ENCODE measurements at regions not wholly inside any gene's neighbourhood (a gene's known extent, or its start where the extent isn't known, plus 50 kb on each side); places are given as distances from the start of the nearest gene placed in this dataset.

- H3K9me3 Mint-ChIP-seq = peaks cover 13% of the 10 kb centered on the region
- ATAC-seq (replicated peaks; ENCODE audit: extremely low read depth, poor library complexity, severe bottlenecking) (no peak), DNase-seq (ENCODE audit: low spot score in 2 of 2) (no peak)
- H3K4me1 Mint-ChIP-seq = no peaks in the 10 kb centered on the region
- no peaks in the 10 kb centered on the region for H3K27me3 Mint-ChIP-seq
- no peak overlapping the region for H3K27ac Mint-ChIP-seq (ENCODE audit: low read depth)
- H3K36me3 Mint-ChIP-seq (ENCODE audit: insufficient read depth) = no peaks in the 10 kb centered on the region
- H3K4me3 Mint-ChIP-seq = no peak overlapping the region
These were observed 473.0 kb upstream of the ADGRL2 start for GRCh38 chr1:81327743-81328142.

DNA sequence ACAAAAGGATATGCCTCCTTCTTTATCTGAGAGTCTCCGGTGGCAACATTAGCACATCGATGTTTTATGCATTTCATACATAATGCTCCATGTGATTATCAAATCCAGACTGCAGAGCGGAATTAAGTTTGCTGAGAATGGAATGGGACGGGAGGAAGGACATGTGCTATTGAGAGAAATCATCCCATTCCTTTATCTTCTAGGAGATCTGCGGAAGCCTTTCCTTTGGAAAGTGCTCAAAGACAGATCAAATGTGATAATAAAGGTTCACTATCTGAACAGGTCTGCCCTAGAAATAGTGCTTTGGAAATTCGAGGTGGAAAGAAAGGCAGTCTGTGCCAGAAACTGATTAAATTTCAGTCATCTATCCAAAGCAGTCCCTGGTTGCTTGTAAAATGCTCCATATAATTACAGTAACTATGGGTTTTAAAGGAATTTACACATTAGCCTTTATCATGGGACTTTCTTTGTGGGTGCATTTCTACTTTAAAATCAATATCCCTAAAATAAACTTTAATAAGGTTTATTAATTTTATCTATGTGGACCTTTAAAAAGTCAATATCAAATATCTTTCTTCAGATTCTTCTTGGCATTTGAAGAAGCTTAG is 473.5 kb upstream of the ADGRL2 start:
- H3K4me3 Mint-ChIP-seq = no peak overlapping the region
- ATAC-seq (replicated peaks; ENCODE audit: extremely low read depth, poor library complexity, severe bottlenecking) (no peak), DNase-seq (ENCODE audit: low spot score in 2 of 2) (no peak)
- peaks cover 13% of the 10 kb centered on the region for H3K9me3 Mint-ChIP-seq
- H3K27me3 Mint-ChIP-seq = no peaks in the 10 kb centered on the region
- no peaks in the 10 kb centered on the region for H3K4me1 Mint-ChIP-seq
- H3K27ac Mint-ChIP-seq (ENCODE audit: low read depth) = no peak overlapping the region
- H3K36me3 Mint-ChIP-seq (ENCODE audit: insufficient read depth) = no peaks in the 10 kb centered on the region

DNA sequence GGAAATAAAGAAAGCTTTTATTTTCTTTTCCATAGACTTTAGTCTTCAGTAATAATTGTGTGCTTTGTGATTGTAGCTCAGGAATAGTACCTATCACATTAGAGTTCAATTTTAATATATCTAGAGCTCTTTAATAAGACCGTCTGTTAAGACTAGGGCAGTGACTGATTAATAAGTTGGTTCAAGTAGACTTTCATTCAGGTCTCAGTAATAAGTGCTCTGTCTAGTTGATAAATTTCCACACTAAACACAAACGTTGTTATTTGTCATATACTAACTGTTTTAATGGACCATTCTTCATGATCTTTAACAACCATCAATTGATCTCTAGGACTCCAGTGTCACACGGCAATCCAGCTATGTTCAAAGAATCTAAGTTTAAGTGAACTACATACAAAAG is 474.5 kb upstream of the ADGRL2 start:
- Mint-ChIP-seq H3K4me1 (no peaks in the 10 kb centered on the region), H3K36me3 (ENCODE audit: insufficient read depth) (no peaks in the 10 kb centered on the region), H3K27ac (ENCODE audit: low read depth) (no peak overlapping the region), H3K4me3 (no peak overlapping the region), H3K27me3 (no peaks in the 10 kb centered on the region), H3K9me3 (peaks cover 13% of the 10 kb centered on the region)
- no peak for DNase-seq (ENCODE audit: low spot score in 2 of 2)
- ATAC-seq (replicated peaks; ENCODE audit: extremely low read depth, poor library complexity, severe bottlenecking) = no peak

GRCh38 chr1:81325397-81325796 is 475.3 kb upstream of the ADGRL2 start:
- Mint-ChIP-seq H3K27ac (ENCODE audit: low read depth) (no peak overlapping the region), H3K4me1 (no peaks in the 10 kb centered on the region), H3K9me3 (peaks cover 13% of the 10 kb centered on the region), H3K27me3 (no peaks in the 10 kb centered on the region), H3K4me3 (no peak overlapping the region), H3K36me3 (ENCODE audit: insufficient read depth) (no peaks in the 10 kb centered on the region)
- no peak for ATAC-seq (replicated peaks; ENCODE audit: extremely low read depth, poor library complexity, severe bottlenecking)
- no peak for DNase-seq (ENCODE audit: low spot score in 2 of 2)

- Mint-ChIP-seq H3K27me3 (no peaks in the 10 kb centered on the region), H3K27ac (ENCODE audit: low read depth) (no peak overlapping the region), H3K36me3 (ENCODE audit: insufficient read depth) (no peaks in the 10 kb centered on the region), H3K9me3 (peaks cover 19% of the 10 kb centered on the region), H3K4me3 (no peak overlapping the region), H3K4me1 (no peaks in the 10 kb centered on the region)
- DNase-seq (ENCODE audit: low spot score in 2 of 2) (no peak), ATAC-seq (replicated peaks; ENCODE audit: extremely low read depth, poor library complexity, severe bottlenecking) (no peak)
These were observed 476.9 kb upstream of the ADGRL2 start for GRCh38 chr1:81323862-81324261.

DNA sequence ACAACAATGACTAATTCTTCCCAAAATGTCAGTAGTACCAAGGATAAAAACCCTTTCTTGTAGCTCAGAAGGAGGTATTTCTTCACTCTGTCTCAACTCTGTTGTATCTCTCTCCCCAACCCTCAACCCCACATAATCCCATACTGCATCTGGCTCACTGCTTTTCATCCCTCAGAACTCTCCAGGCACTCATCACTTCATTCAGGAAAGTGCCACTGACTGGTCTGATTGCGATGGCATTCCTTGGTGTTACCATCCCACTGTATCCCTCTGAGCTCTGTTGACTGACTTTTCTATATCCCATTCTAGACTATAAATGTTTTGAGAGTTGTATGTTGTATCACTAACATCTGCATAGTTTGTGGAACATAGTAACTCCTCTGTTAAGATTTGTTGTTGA is 483.5 kb upstream of the ADGRL2 start:
- ATAC-seq (replicated peaks; ENCODE audit: extremely low read depth, poor library complexity, severe bottlenecking) (no peak), DNase-seq (ENCODE audit: low spot score in 2 of 2) (no peak)
- no peaks in the 10 kb centered on the region for H3K4me1 Mint-ChIP-seq
- H3K9me3 Mint-ChIP-seq = peaks cover 10% of the 10 kb centered on the region
- H3K36me3 Mint-ChIP-seq (ENCODE audit: insufficient read depth) = no peaks in the 10 kb centered on the region
- H3K27me3 Mint-ChIP-seq = no peaks in the 10 kb centered on the region
- H3K4me3 Mint-ChIP-seq = no peak overlapping the region
- no peak overlapping the region for H3K27ac Mint-ChIP-seq (ENCODE audit: low read depth)

DNA sequence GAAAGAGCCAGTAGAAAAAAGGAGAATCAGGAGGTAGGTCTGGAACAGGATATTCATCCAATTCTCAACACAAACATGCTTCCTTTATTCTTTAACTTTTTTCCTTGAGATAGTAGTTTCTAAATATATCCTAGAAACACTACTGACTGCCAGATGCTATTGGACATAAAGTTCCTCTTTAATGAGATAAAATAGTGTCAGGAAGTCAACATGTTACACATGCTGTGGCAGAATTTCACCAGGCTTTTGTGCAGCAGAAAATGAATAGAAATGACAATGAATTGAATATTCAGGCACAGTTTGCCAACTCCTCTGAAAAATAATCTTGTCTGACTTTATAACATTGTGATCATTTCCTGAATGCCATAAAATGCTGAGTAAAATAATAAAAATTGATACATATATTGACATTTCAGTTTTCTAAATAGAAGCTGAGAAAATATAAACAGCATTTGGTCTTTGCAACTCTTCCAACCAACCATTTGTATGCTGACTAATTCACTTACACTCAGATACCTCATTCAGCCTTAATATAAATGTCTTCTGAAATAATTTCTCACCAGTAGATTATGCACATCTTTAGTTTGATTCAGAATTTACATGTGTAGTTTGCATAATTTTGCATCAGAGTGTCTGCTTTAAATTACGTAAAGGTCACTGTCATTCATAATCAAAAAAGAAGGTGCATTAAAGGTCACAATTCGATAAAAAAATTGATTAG is 486.1 kb upstream of the ADGRL2 start:
- no peak for DNase-seq (ENCODE audit: low spot score in 2 of 2)
- ATAC-seq (replicated peaks; ENCODE audit: extremely low read depth, poor library complexity, severe bottlenecking) = no peak
- H3K4me1 Mint-ChIP-seq = no peaks in the 10 kb centered on the region
- H3K27ac Mint-ChIP-seq (ENCODE audit: low read depth) = no peak overlapping the region
- H3K27me3 Mint-ChIP-seq = no peaks in the 10 kb centered on the region
- peaks cover 4% of the 10 kb centered on the region for H3K9me3 Mint-ChIP-seq
- no peaks in the 10 kb centered on the region for H3K36me3 Mint-ChIP-seq (ENCODE audit: insufficient read depth)
- H3K4me3 Mint-ChIP-seq = no peak overlapping the region

DNA sequence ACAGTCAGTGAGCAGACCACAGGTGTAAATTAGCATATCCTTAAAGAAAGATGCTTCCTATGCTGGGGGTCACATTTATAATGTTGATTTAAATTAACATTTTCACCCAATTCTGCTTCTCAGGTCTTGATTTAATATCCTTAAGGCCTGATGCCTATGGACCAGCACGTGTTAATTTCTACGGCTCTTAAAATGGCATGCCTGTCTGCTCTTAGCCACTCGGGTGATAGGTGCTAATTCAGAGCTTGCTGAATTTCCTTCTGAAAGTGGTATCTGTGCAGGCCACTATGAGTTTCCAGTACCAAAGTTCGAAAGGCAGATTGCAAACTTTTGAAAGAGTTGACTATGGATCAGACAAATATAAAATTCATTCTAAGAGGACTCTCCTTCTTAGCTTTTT is 487.4 kb upstream of the ADGRL2 start:
- DNase-seq (ENCODE audit: low spot score in 2 of 2) (no peak), ATAC-seq (replicated peaks; ENCODE audit: extremely low read depth, poor library complexity, severe bottlenecking) (no peak)

GRCh38 chr1:81312272-81312754 is 488.4 kb upstream of the ADGRL2 start:
- Mint-ChIP-seq H3K27ac (ENCODE audit: low read depth) (no peak overlapping the region), H3K9me3 (peaks cover 2% of the 10 kb centered on the region), H3K4me1 (no peaks in the 10 kb centered on the region), H3K27me3 (no peaks in the 10 kb centered on the region), H3K36me3 (ENCODE audit: insufficient read depth) (no peaks in the 10 kb centered on the region), H3K4me3 (no peak overlapping the region)
- ATAC-seq (replicated peaks; ENCODE audit: extremely low read depth, poor library complexity, severe bottlenecking) (no peak), DNase-seq (ENCODE audit: low spot score in 2 of 2) (no peak)

More for the DNA sequence above, 487.4 kb upstream of the ADGRL2 start:
- no peaks in the 10 kb centered on the region for H3K4me1 Mint-ChIP-seq
- no peak overlapping the region for H3K27ac Mint-ChIP-seq (ENCODE audit: low read depth)
- no peaks in the 10 kb centered on the region for H3K36me3 Mint-ChIP-seq (ENCODE audit: insufficient read depth)
- H3K9me3 Mint-ChIP-seq = peaks cover 4% of the 10 kb centered on the region
- no peaks in the 10 kb centered on the region for H3K27me3 Mint-ChIP-seq
- H3K4me3 Mint-ChIP-seq = no peak overlapping the region

DNA sequence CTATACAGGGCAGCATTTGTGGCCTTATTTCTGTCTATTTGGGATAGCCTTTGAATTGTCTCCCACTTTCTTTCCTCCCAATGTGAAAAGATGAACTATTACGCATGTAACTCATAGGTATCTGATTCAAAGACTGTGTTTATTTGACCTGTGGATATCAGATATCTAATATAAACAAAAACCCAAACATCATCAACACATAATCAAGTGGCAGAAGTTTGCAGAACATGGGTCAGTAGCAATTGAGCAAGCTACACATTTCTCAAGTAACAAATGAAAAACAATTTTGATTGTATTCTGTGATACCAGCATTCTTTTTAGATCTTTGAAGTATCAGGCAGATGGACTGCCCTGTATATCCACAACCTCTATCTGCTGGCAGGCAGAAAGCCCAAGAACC is 490.5 kb upstream of the ADGRL2 start:
- Mint-ChIP-seq H3K27me3 (no peaks in the 10 kb centered on the region), H3K9me3 (no peaks in the 10 kb centered on the region), H3K4me3 (no peak overlapping the region), H3K27ac (ENCODE audit: low read depth) (no peak overlapping the region), H3K4me1 (no peaks in the 10 kb centered on the region), H3K36me3 (ENCODE audit: insufficient read depth) (no peaks in the 10 kb centered on the region)
- ATAC-seq (replicated peaks; ENCODE audit: extremely low read depth, poor library complexity, severe bottlenecking) (no peak), DNase-seq (ENCODE audit: low spot score in 2 of 2) (no peak)

DNA sequence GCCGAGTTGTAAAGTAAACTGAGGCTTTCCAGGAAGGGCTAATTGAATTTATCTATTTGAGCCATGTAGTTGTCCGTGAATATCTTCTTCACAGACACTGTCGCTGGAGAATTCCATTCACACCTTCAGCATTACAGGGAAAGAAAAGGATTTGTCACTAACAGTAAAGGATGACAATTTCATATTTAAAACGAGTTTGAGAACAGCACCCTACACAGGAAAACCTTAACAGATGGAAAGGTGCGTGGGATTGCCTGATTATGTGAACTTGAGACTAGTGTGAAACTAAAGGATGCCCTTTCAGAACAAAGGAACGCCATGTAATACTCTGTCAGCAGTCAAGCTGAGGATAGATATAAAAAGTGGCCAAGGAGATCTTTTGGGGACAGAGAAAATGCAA is 492.5 kb upstream of the ADGRL2 start:
- Mint-ChIP-seq H3K4me1 (no peaks in the 10 kb centered on the region), H3K27me3 (no peaks in the 10 kb centered on the region), H3K36me3 (ENCODE audit: insufficient read depth) (no peaks in the 10 kb centered on the region), H3K27ac (ENCODE audit: low read depth) (no peak overlapping the region), H3K4me3 (no peak overlapping the region), H3K9me3 (peaks cover 6% of the 10 kb centered on the region)
- DNase-seq (ENCODE audit: low spot score in 2 of 2) (no peak), ATAC-seq (replicated peaks; ENCODE audit: extremely low read depth, poor library complexity, severe bottlenecking) (no peak)

GRCh38 chr1:81307786-81308185 is 492.9 kb upstream of the ADGRL2 start:
- H3K27ac Mint-ChIP-seq (ENCODE audit: low read depth) = no peak overlapping the region
- H3K4me1 Mint-ChIP-seq = no peaks in the 10 kb centered on the region
- DNase-seq (ENCODE audit: low spot score in 2 of 2) (no peak), ATAC-seq (replicated peaks; ENCODE audit: extremely low read depth, poor library complexity, severe bottlenecking) (no peak)
- H3K4me3 Mint-ChIP-seq = no peak overlapping the region
- H3K9me3 Mint-ChIP-seq = peaks cover 10% of the 10 kb centered on the region
- no peaks in the 10 kb centered on the region for H3K27me3 Mint-ChIP-seq
- H3K36me3 Mint-ChIP-seq (ENCODE audit: insufficient read depth) = no peaks in the 10 kb centered on the region

- H3K36me3 Mint-ChIP-seq (ENCODE audit: insufficient read depth) = no peaks in the 10 kb centered on the region
- DNase-seq (ENCODE audit: low spot score in 2 of 2) (no peak), ATAC-seq (replicated peaks; ENCODE audit: extremely low read depth, poor library complexity, severe bottlenecking) (no peak)
- H3K9me3 Mint-ChIP-seq = peaks cover 10% of the 10 kb centered on the region
- no peaks in the 10 kb centered on the region for H3K4me1 Mint-ChIP-seq
- H3K27me3 Mint-ChIP-seq = no peaks in the 10 kb centered on the region
- no peak overlapping the region for H3K27ac Mint-ChIP-seq (ENCODE audit: low read depth)
- no peak overlapping the region for H3K4me3 Mint-ChIP-seq
These were observed 494.7 kb upstream of the ADGRL2 start for GRCh38 chr1:81305997-81306452.

All from central memory CD8-positive, alpha-beta T cell (primary cell).